ENCODE measurements at regions not wholly inside any gene's neighbourhood (a gene's known extent, or its start where the extent isn't known, plus 50 kb on each side); places are given as distances from the start of the nearest gene placed in this dataset.

- H3K4me1 ChIP-seq (ENCODE audit: insufficient read depth, poor library complexity, severe bottlenecking), result no peaks in the 10 kb centered on the region
- no peak overlapping the region for H3K4me3 ChIP-seq (ENCODE audit: severe bottlenecking)
- no peaks in the 10 kb centered on the region for H3K27me3 ChIP-seq (ENCODE audit: insufficient read depth, poor library complexity, severe bottlenecking)
- H3K9me3 ChIP-seq (ENCODE audit: severe bottlenecking), result no peaks in the 10 kb centered on the region
- DNase-seq (ENCODE audit: low spot score) (no peak), ATAC-seq (ENCODE audit: low read depth) (no peak)
- H3K36me3 ChIP-seq (ENCODE audit: low read depth), result no peaks in the 10 kb centered on the region
- TF ChIP-seq, protein P1, sequence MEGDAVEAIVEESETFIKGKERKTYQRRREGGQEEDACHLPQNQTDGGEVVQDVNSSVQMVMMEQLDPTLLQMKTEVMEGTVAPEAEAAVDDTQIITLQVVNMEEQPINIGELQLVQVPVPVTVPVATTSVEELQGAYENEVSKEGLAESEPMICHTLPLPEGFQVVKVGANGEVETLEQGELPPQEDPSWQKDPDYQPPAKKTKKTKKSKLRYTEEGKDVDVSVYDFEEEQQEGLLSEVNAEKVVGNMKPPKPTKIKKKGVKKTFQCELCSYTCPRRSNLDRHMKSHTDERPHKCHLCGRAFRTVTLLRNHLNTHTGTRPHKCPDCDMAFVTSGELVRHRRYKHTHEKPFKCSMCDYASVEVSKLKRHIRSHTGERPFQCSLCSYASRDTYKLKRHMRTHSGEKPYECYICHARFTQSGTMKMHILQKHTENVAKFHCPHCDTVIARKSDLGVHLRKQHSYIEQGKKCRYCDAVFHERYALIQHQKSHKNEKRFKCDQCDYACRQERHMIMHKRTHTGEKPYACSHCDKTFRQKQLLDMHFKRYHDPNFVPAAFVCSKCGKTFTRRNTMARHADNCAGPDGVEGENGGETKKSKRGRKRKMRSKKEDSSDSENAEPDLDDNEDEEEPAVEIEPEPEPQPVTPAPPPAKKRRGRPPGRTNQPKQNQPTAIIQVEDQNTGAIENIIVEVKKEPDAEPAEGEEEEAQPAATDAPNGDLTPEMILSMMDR (IDR thresholded peaks at IDR 0.05; ENCODE audit: poor library complexity, severe bottlenecking), result no peak
- no peak overlapping the region for H3K27ac ChIP-seq (ENCODE audit: poor library complexity, severe bottlenecking)
These were observed 252.5 kb downstream of the RPS24 start for GRCh38 chr10:78286186-78286585.

- Histone ChIP-seq H3K9me3 (ENCODE audit: severe bottlenecking) (no peaks in the 10 kb centered on the region), H3K27me3 (ENCODE audit: insufficient read depth, poor library complexity, severe bottlenecking) (no peaks in the 10 kb centered on the region), H3K36me3 (ENCODE audit: low read depth) (no peaks in the 10 kb centered on the region), H3K27ac (ENCODE audit: poor library complexity, severe bottlenecking) (no peak overlapping the region), H3K4me3 (ENCODE audit: severe bottlenecking) (no peak overlapping the region), H3K4me1 (ENCODE audit: insufficient read depth, poor library complexity, severe bottlenecking) (no peaks in the 10 kb centered on the region)
- TF ChIP-seq, protein P1 (IDR thresholded peaks at IDR 0.05; ENCODE audit: poor library complexity, severe bottlenecking), result no peak
- ATAC-seq (ENCODE audit: low read depth) (no peak), DNase-seq (ENCODE audit: low spot score) (no peak)
These were observed 253.0 kb downstream of the RPS24 start for GRCh38 chr10:78286668-78287067.

DNA sequence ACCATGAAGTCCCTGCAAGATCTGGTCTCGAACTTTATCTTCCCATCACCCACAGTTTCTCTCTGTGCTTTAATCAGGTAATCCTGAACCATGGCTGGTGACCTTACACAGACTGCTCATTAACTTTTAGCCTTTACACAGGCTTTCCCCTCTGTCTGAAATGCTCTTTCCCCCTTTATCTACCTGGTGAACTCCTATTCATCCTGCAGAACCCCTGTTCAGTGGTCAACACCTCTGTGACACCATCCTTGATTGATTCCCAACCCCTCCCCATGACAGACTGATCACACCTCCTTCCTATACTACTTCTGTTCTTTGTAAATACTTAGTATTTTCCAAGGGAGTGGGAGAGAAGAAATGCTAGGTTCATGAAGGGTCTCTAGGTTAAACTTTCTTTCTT lies 254.0 kb downstream of the RPS24 start:
- Histone ChIP-seq H3K36me3 (ENCODE audit: low read depth) (no peaks in the 10 kb centered on the region), H3K4me1 (ENCODE audit: insufficient read depth, poor library complexity, severe bottlenecking) (no peaks in the 10 kb centered on the region), H3K27ac (ENCODE audit: poor library complexity, severe bottlenecking) (no peak overlapping the region), H3K4me3 (ENCODE audit: severe bottlenecking) (no peak overlapping the region), H3K9me3 (ENCODE audit: severe bottlenecking) (no peaks in the 10 kb centered on the region), H3K27me3 (ENCODE audit: insufficient read depth, poor library complexity, severe bottlenecking) (no peaks in the 10 kb centered on the region)
- DNase-seq (ENCODE audit: low spot score) (no peak), ATAC-seq (ENCODE audit: low read depth) (no peak)
- TF ChIP-seq, protein P1 (IDR thresholded peaks at IDR 0.05; ENCODE audit: poor library complexity, severe bottlenecking), result no peak

- Histone ChIP-seq H3K27me3 (ENCODE audit: insufficient read depth, poor library complexity, severe bottlenecking) (no peaks in the 10 kb centered on the region), H3K9me3 (ENCODE audit: severe bottlenecking) (no peaks in the 10 kb centered on the region), H3K4me1 (ENCODE audit: insufficient read depth, poor library complexity, severe bottlenecking) (no peaks in the 10 kb centered on the region), H3K27ac (ENCODE audit: poor library complexity, severe bottlenecking) (no peak overlapping the region), H3K36me3 (ENCODE audit: low read depth) (no peaks in the 10 kb centered on the region), H3K4me3 (ENCODE audit: severe bottlenecking) (no peak overlapping the region)
- no peak for DNase-seq (ENCODE audit: low spot score)
- TF ChIP-seq, protein P1 (IDR thresholded peaks at IDR 0.05; ENCODE audit: poor library complexity, severe bottlenecking), result no peak
- ATAC-seq (ENCODE audit: low read depth), result no peak
These were observed 255.0 kb downstream of the RPS24 start for GRCh38 chr10:78288663-78289062.

DNA sequence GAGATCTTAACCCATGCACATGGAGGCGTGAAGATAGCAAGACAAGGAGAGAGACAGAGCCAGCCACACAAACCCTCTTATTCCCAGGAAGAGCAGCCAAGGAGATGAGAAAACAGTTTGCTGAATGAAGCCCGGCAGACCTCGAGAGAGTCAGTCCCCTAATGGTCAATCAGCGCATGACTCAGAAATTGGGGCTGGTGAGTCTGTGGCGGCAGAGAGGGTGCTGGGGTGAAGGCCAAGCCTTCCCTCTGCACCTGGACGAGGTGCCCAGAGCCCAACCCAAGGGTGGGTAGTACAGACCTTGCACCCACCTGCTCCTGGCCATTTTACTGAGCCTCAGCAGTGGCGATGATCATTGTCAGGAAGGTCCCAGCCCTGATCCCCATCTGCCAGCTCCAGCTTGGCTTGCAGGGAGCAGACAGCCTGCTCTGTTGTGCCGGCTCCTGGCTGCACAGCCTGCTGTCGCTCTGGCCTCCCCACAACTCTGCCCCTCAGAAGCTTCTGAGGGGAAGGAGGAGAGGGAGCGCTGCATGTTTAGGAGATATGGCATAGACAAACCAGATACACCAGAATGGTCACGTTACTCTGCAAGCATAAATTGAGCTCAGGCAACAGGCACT lies 256.6 kb downstream of the RPS24 start:
- no peaks in the 10 kb centered on the region for H3K27me3 ChIP-seq (ENCODE audit: insufficient read depth, poor library complexity, severe bottlenecking)
- no peak overlapping the region for H3K4me3 ChIP-seq (ENCODE audit: severe bottlenecking)
- ATAC-seq (ENCODE audit: low read depth) (0 out of 3 replicates have a peak, but pooled peaks have one; percentile 21), DNase-seq (ENCODE audit: low spot score) (no peak)
- TF ChIP-seq, protein P1 (IDR thresholded peaks at IDR 0.05; ENCODE audit: poor library complexity, severe bottlenecking), result no peak
- no peaks in the 10 kb centered on the region for H3K9me3 ChIP-seq (ENCODE audit: severe bottlenecking)
- H3K27ac ChIP-seq (ENCODE audit: poor library complexity, severe bottlenecking), result no peak overlapping the region
- H3K36me3 ChIP-seq (ENCODE audit: low read depth), result no peaks in the 10 kb centered on the region
- no peaks in the 10 kb centered on the region for H3K4me1 ChIP-seq (ENCODE audit: insufficient read depth, poor library complexity, severe bottlenecking)
